Endodermal cell (in vitro differentiated cells): ENCODE measurements at regions not wholly inside any gene's neighbourhood (a gene's known extent, or its start where the extent isn't known, plus 50 kb on each side); places are given as distances from the start of the nearest gene placed in this dataset.

Source experiments
- DNase-seq: peaks from one replicate; pipeline ENCODE4 v3.0.0-alpha.2; 2017
- H3K27ac ChIP-seq: 2 replicates; pipeline ENCODE4 v1.5.1; 2013; ENCODE audit warnings: mild to moderate bottlenecking, low read depth, low read length, moderate library complexity
- H3K27me3 ChIP-seq: 2 replicates; pipeline ENCODE4 v1.6.1; 2013; ENCODE audit warnings: mild to moderate bottlenecking, low read length, moderate library complexity; ENCODE audit not compliant: insufficient read depth, control insufficient read depth, poor library complexity, severe bottlenecking
- H3K36me3 ChIP-seq: 2 replicates; pipeline ENCODE4 v1.7.0; 2013; ENCODE audit warnings: mild to moderate bottlenecking, low read length, moderate library complexity; ENCODE audit not compliant: control insufficient read depth, insufficient read depth
- H3K4me1 ChIP-seq: one replicate; pipeline ENCODE4 v1.7.0; 2013; ENCODE audit warnings: low read length; ENCODE audit not compliant: control insufficient read depth, insufficient read depth
- H3K4me3 ChIP-seq: 2 replicates; pipeline ENCODE4 v1.5.1; 2013; ENCODE audit warnings: mild to moderate bottlenecking, low read length, moderate library complexity
- H3K9ac ChIP-seq: 2 replicates; pipeline ENCODE4 v1.6.1; 2013; ENCODE audit warnings: mild to moderate bottlenecking, low read length, moderate library complexity; ENCODE audit not compliant: poor library complexity, severe bottlenecking; ENCODE audit errors: extremely low read depth
- H3K9me3 ChIP-seq: 2 replicates; pipeline ENCODE4 v1.6.1; 2013; ENCODE audit warnings: mild to moderate bottlenecking, low read length, moderate library complexity; ENCODE audit not compliant: control insufficient read depth
- H3K27ac Mint-ChIP-seq: 2 replicates; pipeline ENCODE4 v1.8.0; 2020; ENCODE audit warnings: mixed read lengths
- H3K27me3 Mint-ChIP-seq: 2 replicates; pipeline ENCODE4 v1.8.0; 2021; ENCODE audit warnings: mild to moderate bottlenecking, mixed read lengths; ENCODE audit not compliant: insufficient read depth
- H3K36me3 Mint-ChIP-seq: 2 replicates; pipeline ENCODE4 v1.8.0; 2020; ENCODE audit warnings: low read depth, mixed read lengths
- H3K4me1 Mint-ChIP-seq: 2 replicates; pipeline ENCODE4 v1.8.0; 2020; ENCODE audit warnings: mixed read lengths
- H3K4me3 Mint-ChIP-seq: 2 replicates; pipeline ENCODE4 v1.8.0; 2020; ENCODE audit warnings: mild to moderate bottlenecking, moderate library complexity, mixed read lengths
- H3K9me3 Mint-ChIP-seq: 2 replicates; pipeline ENCODE4 v1.8.0; 2020; ENCODE audit warnings: mild to moderate bottlenecking, mixed read lengths
- WGBS, 2 experiments: methylation state at CpG; one replicate each; pipeline versions ENCODE4 v1.1.5 to v1.1.7; 2013; ENCODE audit warnings: missing lambda C conversion rate in 2 of 2, mixed read lengths in 1 of 2; ENCODE audit not compliant: insufficient coverage in 1 of 2, insufficient read length in 1 of 2; 5-methylcytosine and 5-hydroxymethylcytosine counted together
- TF ChIP-seq, protein P1 (sequence below): fragments of 200-600 bp; sonication (generic); conservative IDR thresholded peaks from 2 replicates; pipeline ENCODE4 v1.5.0; 2021; ENCODE audit warnings: antibody characterized with exemption, mild to moderate bottlenecking

DNA sequence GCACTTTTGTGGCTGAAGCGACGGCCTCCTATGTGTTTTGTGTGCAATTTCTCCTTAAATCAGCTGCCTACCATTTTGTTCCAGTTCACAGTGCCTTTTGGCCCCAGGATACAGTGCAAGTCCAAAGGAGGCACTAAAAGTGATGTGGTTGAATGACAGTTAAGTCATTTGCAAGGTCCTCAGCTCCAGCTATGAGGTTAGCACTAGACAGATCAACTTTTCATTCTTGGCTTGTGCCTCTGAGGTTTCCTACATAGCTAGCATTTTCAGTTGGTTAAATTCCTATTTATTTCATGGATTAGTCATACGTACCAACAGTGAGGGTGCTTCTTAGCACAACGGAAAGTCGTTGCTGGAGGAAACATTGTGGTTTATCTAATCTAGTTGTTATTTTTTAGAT, 59.3 kb upstream of the NTPCR start:
- Histone ChIP-seq H3K9me3 (peaks cover 26% of the 10 kb centered on the region), H3K27ac (no peak overlapping the region), H3K27me3 (no peaks in the 10 kb centered on the region), H3K36me3 (no peaks in the 10 kb centered on the region), H3K9ac (no peak overlapping the region), H3K4me1 (no peaks in the 10 kb centered on the region), H3K4me3 (no peak overlapping the region)
- no peak for DNase-seq
- TF ChIP-seq, protein P1, sequence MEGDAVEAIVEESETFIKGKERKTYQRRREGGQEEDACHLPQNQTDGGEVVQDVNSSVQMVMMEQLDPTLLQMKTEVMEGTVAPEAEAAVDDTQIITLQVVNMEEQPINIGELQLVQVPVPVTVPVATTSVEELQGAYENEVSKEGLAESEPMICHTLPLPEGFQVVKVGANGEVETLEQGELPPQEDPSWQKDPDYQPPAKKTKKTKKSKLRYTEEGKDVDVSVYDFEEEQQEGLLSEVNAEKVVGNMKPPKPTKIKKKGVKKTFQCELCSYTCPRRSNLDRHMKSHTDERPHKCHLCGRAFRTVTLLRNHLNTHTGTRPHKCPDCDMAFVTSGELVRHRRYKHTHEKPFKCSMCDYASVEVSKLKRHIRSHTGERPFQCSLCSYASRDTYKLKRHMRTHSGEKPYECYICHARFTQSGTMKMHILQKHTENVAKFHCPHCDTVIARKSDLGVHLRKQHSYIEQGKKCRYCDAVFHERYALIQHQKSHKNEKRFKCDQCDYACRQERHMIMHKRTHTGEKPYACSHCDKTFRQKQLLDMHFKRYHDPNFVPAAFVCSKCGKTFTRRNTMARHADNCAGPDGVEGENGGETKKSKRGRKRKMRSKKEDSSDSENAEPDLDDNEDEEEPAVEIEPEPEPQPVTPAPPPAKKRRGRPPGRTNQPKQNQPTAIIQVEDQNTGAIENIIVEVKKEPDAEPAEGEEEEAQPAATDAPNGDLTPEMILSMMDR: no peak
- peaks cover 19% of the 10 kb centered on the region for H3K9me3 Mint-ChIP-seq
- H3K27ac Mint-ChIP-seq: no peak overlapping the region
- peaks cover 8% of the 10 kb centered on the region for H3K27me3 Mint-ChIP-seq
- no peaks in the 10 kb centered on the region for H3K36me3 Mint-ChIP-seq
- 88 to 94% methylated on average over 5 of the region's 5 CpGs for WGBS, 2 experiments
- H3K4me3 Mint-ChIP-seq: no peak overlapping the region
- H3K4me1 Mint-ChIP-seq: peaks cover 10% of the 10 kb centered on the region

DNA sequence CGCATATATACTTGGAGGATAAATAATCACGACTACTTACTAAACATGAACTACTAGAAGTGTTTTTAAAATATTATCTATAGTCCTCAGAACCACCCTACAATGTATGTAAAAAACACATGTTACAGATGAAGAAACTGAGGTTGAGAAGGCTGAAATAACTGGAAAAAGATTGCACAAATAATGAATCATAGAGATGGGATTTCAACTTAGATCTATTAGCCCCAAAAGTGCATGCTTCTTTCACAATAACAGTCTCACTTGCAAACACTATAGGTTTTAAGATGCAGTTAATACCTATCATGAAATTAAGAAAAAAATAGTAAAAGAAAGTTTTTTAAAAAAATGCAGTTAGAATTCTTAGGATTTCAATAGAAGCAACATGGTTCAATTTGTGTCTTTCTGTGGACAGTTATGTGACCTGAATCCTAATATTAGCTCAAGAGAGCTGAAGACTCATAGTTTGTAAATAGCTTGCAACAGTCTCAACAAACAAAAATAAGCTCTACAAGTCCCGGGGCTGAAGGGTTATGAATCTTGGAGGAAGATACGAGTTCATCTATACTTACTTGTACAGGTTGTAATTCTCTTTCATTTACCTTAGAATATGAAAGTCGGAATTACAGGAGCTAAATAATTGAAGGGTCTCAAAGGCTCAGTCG, 58.6 kb upstream of the NTPCR start:
- Histone ChIP-seq H3K27me3 (no peaks in the 10 kb centered on the region), H3K9ac (no peak overlapping the region), H3K4me3 (no peak overlapping the region), H3K4me1 (no peaks in the 10 kb centered on the region), H3K36me3 (no peaks in the 10 kb centered on the region), H3K9me3 (peaks cover 26% of the 10 kb centered on the region), H3K27ac (no peak overlapping the region)
- Mint-ChIP-seq H3K9me3 (peaks cover 19% of the 10 kb centered on the region), H3K4me3 (no peak overlapping the region), H3K27ac (no peak overlapping the region), H3K36me3 (no peaks in the 10 kb centered on the region), H3K4me1 (peaks cover 5% of the 10 kb centered on the region), H3K27me3 (peaks cover 8% of the 10 kb centered on the region)
- WGBS, 2 experiments: 97% methylated on average over 5 of the region's 6 CpGs; no CpG with 5 or more reads in 1 of the 2 experiments
- TF ChIP-seq, protein P1: no peak
- no peak for DNase-seq

DNA sequence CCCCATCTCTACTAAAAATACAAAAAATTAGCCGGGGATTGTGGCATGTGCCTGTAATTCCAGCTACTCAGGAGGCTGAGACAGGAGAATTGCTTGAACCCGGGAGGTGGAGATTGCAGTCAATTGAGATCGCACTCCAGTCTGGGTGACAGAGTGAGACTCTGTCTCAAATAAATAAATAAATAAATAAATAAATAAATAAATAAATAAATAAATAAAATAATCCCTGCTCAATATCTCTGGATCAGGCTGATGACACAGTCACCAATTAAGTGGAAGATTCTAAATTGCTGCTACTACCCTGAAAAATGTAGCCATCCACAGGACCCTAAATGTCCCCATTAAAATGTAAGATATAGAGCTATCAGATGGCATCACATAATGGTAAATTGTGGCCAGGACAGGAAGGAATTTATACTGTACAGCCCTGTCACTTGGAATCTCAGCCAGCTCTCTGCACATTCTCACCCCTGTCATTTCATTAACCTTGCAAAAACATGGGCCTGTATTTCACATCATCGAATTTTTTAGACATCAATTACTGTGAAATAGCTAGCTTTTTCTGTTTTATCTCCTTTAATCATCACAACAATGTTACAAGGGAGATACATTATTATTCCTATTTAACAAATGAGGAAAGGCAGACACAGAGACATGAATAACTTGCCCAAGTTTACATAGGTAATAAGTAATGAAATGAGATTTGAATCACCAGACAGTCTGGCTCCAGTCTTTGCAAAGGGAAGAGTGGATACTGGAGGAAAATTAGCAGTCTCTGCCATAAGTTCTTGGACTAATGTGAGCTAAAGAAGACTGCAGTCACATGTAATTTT, 56.7 kb upstream of the NTPCR start:
- 67 to 93% methylated on average over 1 to 4 of the region's 4 CpGs for WGBS, 2 experiments
- no peak for DNase-seq
- H3K27me3 ChIP-seq: no peaks in the 10 kb centered on the region

More for the DNA sequence above, 56.7 kb upstream of the NTPCR start:
- Histone ChIP-seq H3K4me1 (no peaks in the 10 kb centered on the region), H3K4me3 (no peak overlapping the region), H3K27ac (no peak overlapping the region), H3K36me3 (no peaks in the 10 kb centered on the region), H3K9me3 (peaks cover 26% of the 10 kb centered on the region), H3K9ac (no peak overlapping the region)
- Mint-ChIP-seq H3K9me3 (peaks cover 19% of the 10 kb centered on the region), H3K27me3 (peaks cover 14% of the 10 kb centered on the region), H3K36me3 (no peaks in the 10 kb centered on the region), H3K4me3 (no peak overlapping the region), H3K27ac (no peak overlapping the region), H3K4me1 (peaks cover 10% of the 10 kb centered on the region)
- TF ChIP-seq, protein P1: no peak
